NOMO-1 treated with DMSO at 0.1 percent for 48 hours (cell line): ENCODE measurements at regions not wholly inside any gene's neighbourhood (a gene's known extent, or its start where the extent isn't known, plus 50 kb on each side); places are given as distances from the start of the nearest gene placed in this dataset.
"Not testable (repeated sequence)": the region's sequence is repeated elsewhere in the genome, so short reads cannot be mapped to it uniquely, and the experiment has no call there.

ENCODE experiments used
- DNase-seq: peaks from one replicate; lab custom pipeline; 2025; ENCODE audit not compliant: unreplicated experiment; lab: John Stamatoyannopoulos, UW

DNA sequence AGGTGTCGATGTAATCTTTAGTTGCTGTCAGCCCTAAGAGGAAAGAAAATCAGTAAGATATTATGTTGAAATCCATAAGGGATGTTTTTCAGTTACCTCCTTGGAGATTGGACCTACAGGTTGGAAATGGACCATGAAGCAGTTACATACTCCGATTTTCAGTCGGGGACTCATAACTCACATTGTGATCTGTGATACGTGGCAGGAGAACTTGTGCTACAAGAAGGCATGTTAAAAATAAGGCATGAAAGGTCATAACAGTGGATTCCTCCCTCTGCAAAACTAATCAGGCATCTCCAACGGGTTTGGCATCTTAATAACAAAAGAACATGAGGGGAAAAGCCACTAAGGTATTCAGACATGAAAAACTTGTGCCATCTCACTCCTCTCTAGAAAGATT lies 111.2 kb upstream of the CACHD1 start:
- no peak for DNase-seq

DNA sequence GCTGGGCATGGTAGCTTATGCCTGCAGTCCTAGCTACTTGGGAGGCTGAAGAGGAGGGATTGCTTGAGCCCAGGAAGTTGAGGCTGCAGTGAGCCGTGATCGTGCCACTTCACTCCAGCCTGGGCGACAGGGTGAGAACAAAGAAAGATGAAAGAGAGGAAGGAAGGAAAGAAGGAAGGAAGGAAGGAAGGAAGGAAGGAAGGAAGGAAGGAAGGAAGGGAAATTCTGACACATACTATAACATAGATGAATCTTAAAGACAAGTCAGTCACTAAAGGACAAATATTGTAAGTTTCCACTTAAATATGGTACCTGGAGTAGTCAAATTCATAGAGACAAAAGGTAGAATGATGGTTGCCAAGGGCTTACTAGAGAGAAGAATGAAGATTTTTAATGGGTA lies 108.0 kb upstream of the CACHD1 start:
- no peak for DNase-seq

- no peak for DNase-seq
Measured at GRCh38 chr1:64363111-64363510, 106.8 kb upstream of the CACHD1 start.

GRCh38 chr1:64363616-64364015 lies 106.3 kb upstream of the CACHD1 start:
- no peak for DNase-seq

GRCh38 chr1:64366821-64367220 lies 103.1 kb upstream of the CACHD1 start:
- DNase-seq: no peak

DNA sequence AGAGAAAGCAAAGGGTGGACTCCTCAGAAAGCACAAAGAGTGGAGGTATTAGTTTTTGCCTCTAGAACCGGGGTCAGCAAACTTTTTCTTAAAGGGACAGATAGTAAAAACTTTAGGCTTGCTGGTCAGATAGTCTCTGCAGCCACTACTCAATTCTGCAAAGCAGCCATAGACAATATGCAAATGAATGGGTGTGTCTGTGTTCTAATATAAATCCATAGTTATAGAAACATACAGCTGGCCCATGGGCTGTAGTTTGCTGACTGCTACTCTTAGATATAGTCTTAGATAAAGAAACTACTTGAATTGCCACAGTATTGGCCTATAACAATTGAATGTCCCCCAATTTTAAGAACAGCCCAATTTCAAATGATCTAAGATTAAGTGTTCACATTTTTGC lies 101.6 kb upstream of the CACHD1 start:
- DNase-seq: no peak

DNA sequence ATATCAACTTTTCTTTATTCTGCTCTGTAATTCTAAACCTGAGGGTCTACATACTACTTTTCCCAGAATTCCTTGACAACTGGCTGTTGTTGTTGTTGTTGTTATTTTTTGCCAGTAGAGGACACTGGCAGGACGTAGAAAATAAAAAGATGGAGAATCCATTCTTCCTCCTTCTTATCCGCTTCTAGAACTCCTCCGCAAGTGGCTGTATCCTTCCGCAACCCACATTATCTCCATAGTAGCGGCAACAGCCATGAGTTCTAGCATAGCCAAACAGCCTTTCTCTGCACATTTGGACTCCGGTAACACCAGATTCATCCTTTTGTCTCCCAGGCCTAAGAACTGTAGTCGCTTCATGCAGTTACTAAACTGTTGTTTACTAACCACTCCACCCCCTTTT lies 91.1 kb upstream of the CACHD1 start:
- no peak for DNase-seq

- DNase-seq: no peak
Measured at GRCh38 chr1:64387389-64388285, 82.3 kb upstream of the CACHD1 start.

DNA sequence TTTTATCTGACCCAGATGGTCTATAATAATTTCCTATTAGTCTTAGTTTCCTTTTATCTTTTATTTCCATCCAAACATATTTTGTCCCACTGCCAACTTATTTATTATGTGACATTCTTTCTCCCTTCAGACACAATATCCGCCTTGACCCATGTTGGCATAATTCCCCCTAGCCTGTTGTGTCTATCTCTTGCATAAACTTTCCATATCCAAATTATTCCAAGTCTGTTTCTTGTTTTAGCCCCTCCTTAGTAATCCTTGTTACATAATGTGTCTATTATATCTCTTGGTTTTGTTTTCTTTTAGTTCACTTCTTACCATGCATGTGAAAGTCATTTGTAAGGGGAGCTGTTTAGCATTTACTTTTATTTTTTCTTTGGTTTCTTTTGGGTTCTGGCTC lies 81.6 kb upstream of the CACHD1 start:
- DNase-seq: no peak

GRCh38 chr1:64392109-64392508 lies 77.8 kb upstream of the CACHD1 start:
- no peak for DNase-seq

DNA sequence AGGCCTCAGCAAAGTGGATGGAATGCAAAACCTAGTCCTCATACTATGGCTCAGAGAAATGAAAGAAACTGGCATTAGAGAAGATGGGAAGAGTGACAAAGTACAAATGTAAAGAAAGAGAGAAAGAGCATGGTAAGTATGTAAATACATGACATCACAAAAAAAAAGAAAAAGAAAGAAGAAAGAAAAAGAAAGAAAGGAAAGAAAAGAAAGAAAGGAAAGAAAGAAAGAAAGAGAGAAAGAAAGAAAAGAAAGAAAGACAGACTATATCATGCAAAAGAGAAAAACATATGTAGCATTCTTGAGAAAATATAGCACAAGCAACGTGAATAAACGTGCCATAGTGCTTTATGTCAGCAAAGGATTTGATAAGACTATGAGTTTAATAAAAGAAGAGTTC lies 76.1 kb upstream of the CACHD1 start:
- no peak for DNase-seq

- no peak for DNase-seq
Measured at GRCh38 chr1:64396817-64397216, 73.1 kb upstream of the CACHD1 start.

GRCh38 chr1:64397541-64397940 lies 72.4 kb upstream of the CACHD1 start:
- no peak for DNase-seq

GRCh38 chr1:64398936-64399335 lies 71.0 kb upstream of the CACHD1 start:
- DNase-seq: peak; percentile 87

GRCh38 chr1:64401285-64401684 lies 68.6 kb upstream of the CACHD1 start:
- DNase-seq: no peak

DNA sequence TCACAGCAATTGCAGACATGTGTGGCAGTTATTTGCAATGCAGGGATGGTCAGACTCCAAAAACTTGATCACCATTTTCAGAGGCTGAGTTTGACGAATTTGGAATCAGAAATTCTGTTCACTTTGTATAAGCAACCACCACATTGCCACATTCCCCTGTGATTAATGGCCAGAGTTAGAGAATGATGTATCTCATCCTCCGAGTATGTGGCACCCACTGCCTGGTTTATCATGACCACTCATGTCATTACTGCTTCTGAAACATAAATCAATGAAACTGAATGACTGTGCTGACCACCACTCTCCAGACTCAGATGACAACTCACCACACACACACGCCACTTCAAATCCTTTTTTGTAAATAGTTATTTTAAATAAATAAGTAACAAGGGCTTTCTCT lies 66.6 kb upstream of the CACHD1 start:
- no peak for DNase-seq

DNA sequence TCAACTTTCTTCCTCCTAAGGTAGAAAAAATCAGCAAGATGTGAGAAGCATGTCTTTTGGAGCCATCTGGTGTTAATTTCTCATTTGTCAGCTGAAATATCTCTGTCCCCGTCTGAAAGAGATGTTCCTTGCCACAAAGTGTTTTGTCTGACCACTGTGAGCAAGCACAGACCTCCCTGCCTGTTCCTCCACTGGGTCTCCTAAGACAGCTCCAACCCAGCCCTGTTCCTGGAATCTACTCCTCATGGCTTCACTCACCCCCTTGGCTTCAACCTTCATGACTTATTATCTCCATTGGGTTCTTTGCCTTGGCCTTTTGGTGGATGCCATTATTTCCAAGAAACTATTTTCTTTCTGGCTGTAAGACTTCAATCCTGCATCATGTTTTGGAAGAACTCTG lies 65.7 kb upstream of the CACHD1 start:
- DNase-seq: no peak

DNA sequence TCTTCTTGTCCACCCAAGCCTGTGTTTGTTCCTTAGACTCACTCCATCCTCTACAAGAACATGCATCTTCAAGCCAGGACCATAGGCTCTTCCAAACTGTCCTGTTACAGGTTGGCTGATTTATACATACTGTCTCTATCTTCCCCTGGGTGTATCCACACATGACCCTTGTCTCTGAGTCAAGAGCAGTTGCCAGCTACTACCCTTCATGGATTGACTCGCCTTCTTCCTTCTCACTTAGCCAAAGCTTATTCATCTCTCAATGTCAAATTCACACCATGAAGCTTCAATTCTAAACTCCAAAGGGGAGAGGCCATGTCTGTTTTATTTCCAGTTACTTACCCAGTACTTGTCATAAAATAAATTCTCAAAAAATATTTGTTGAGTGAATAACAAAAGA lies 64.1 kb upstream of the CACHD1 start:
- DNase-seq: no peak

DNA sequence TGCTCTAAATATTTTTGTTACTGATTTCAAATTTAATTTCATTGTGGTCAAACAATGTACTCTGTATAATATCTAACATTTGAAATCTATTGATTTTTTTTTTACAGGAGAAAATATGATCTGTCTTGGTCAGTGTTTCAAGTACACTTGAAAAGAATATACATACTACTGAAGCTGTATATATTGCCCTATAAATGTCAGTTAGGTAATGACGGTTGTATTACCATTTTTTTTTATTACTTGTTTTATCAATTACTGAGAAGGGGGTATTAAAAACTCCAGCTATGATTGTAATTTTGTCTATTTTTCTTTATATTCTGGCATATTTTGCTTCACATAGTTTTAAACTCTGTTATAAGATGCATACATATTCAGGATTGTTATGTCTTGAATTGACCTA lies 59.7 kb upstream of the CACHD1 start:
- no peak for DNase-seq

- not testable (repeated sequence) for DNase-seq
Measured at GRCh38 chr1:64414855-64415546, 54.9 kb upstream of the CACHD1 start.

GRCh38 chr1:64417803-64418202 lies 52.1 kb upstream of the CACHD1 start:
- no peak for DNase-seq
